ENCODE measurements at regions not wholly inside any gene's neighbourhood (a gene's known extent, or its start where the extent isn't known, plus 50 kb on each side); places are given as distances from the start of the nearest gene placed in this dataset.

DNA sequence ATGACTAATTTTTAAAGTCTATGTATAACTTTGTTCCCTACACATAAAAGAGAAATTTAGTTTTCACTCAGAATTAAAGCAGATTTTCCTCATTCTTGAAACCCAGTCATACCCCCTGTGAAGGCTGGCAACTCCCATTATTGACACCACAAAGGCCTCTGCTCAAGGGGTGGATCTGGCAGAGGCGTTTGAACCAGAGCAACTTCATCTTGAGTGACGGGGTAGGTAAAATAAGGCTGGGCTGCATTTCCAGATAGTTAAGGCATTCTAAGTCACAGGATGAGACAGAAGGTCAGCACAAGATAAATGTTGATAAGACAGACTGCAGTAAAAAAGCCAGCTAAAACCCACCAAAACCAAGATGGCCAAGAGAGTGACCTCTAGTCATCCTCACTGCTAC, 177.2 kb upstream of the OR13F1 start:
- TF ChIP-seq, protein P1, sequence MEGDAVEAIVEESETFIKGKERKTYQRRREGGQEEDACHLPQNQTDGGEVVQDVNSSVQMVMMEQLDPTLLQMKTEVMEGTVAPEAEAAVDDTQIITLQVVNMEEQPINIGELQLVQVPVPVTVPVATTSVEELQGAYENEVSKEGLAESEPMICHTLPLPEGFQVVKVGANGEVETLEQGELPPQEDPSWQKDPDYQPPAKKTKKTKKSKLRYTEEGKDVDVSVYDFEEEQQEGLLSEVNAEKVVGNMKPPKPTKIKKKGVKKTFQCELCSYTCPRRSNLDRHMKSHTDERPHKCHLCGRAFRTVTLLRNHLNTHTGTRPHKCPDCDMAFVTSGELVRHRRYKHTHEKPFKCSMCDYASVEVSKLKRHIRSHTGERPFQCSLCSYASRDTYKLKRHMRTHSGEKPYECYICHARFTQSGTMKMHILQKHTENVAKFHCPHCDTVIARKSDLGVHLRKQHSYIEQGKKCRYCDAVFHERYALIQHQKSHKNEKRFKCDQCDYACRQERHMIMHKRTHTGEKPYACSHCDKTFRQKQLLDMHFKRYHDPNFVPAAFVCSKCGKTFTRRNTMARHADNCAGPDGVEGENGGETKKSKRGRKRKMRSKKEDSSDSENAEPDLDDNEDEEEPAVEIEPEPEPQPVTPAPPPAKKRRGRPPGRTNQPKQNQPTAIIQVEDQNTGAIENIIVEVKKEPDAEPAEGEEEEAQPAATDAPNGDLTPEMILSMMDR (IDR thresholded peaks at IDR 0.05): no peak
- TF ChIP-seq POLR2A (IDR thresholded peaks at IDR 0.05) (no peak), EP300 (IDR thresholded peaks at IDR 0.05; ENCODE audit: low read depth) (no peak)
